Endothelial cell of umbilical vein (primary cell): ENCODE measurements at regions not wholly inside any gene's neighbourhood (a gene's known extent, or its start where the extent isn't known, plus 50 kb on each side); places are given as distances from the start of the nearest gene placed in this dataset.

Source experiments
- BruUV-seq: library from RNA; stranded (reverse); fragments of 400-500 nt; replicated peaks from 2 replicates; lab custom pipeline; 2021; lab: Mats Ljungman, UMichigan
- CTCF ChIA-PET: fragments of 300-600, 350-600 bp; sonication (Branson Sonifier 250); formaldehyde crosslinking; loops from one replicate; lab custom pipeline; 2021; ENCODE audit warnings: antibody characterized with exemption, inconsistent platforms; lab: Charles Lee
- POLR2A ChIA-PET: fragments of 300-600, 350-600 bp; sonication (Branson Sonifier 250); formaldehyde crosslinking; loops from one replicate; lab custom pipeline; 2021; ENCODE audit warnings: antibody characterized with exemption, inconsistent platforms; lab: Charles Lee
- DNase-seq: peaks from one replicate; pipeline ENCODE4 v3.0.0-alpha.2; 2011; ENCODE audit warnings: low read depth, low spot score
- FAIRE-seq: peaks from 2 replicates; lab custom pipeline; 2011; peaks lifted over from hg19 to GRCh38; lab: Jason Lieb, UNC
- H2AFZ ChIP-seq: 2 replicates; pipeline ENCODE4 v1.6.0; 2012; ENCODE audit warnings: low read depth, low read length, control low read depth, inconsistent platforms
- H3K27ac ChIP-seq: 2 replicates; pipeline ENCODE4 v1.5.1; 2011; ENCODE audit warnings: low read depth, mild to moderate bottlenecking, control low read depth, low read length, moderate library complexity; ENCODE audit not compliant: insufficient read depth
- H3K27me3 ChIP-seq, 2 experiments: 2 replicates each; pipeline versions ENCODE4 v1.6.0 to v1.6.1; 2011; ENCODE audit warnings: low read length in 2 of 2, mixed read lengths in 1 of 2; ENCODE audit not compliant: control insufficient read depth in 2 of 2, insufficient read depth in 2 of 2
- H3K36me3 ChIP-seq, 2 experiments: 2 replicates in 1 of 2; 3 replicates in 1 of 2; pipeline ENCODE4 v1.5.1; 2011; ENCODE audit warnings: low read length in 2 of 2, mild to moderate bottlenecking in 1 of 2, moderate library complexity in 1 of 2; ENCODE audit not compliant: control insufficient read depth in 2 of 2, insufficient read depth in 2 of 2; ENCODE audit errors: extremely low read depth in 1 of 2
- H3K4me1 ChIP-seq: 3 replicates; pipeline ENCODE4 v1.5.1; 2011; ENCODE audit warnings: mild to moderate bottlenecking, low read length; ENCODE audit not compliant: control insufficient read depth, insufficient read depth; ENCODE audit errors: extremely low read depth
- H3K4me2 ChIP-seq: 2 replicates; pipeline ENCODE4 v1.6.1; 2011; ENCODE audit warnings: low read length, control low read depth, mixed read lengths; ENCODE audit not compliant: insufficient read depth
- H3K4me3 ChIP-seq, 3 experiments: fragments of 200-600 bp in 1 of 3; sonication (generic), shearing (Covaris generic) in 1 of 3; replicated peaks in 1 of 3; 2 replicates each; pipeline ENCODE4 v1.5.1; 2011 to 2016; ENCODE audit warnings: control low read depth in 3 of 3, low read length in 3 of 3, mild to moderate bottlenecking in 2 of 3, inconsistent platforms in 1 of 3, low read depth in 1 of 3, moderate library complexity in 1 of 3; ENCODE audit not compliant: insufficient read depth in 1 of 3
- H3K79me2 ChIP-seq: 2 replicates; pipeline ENCODE4 v1.6.0; 2012; ENCODE audit warnings: low read length, inconsistent platforms; ENCODE audit not compliant: control insufficient read depth, insufficient read depth
- H3K9ac ChIP-seq: replicated peaks from 2 replicates; pipeline ENCODE3; 2011; ENCODE audit warnings: low read length, control low read depth; ENCODE audit not compliant: insufficient read depth; ENCODE audit errors: extremely low read depth
- H3K9me1 ChIP-seq: replicated peaks from 3 replicates; pipeline ENCODE4 v1.6.0; 2011; ENCODE audit warnings: mild to moderate bottlenecking, low read length; ENCODE audit not compliant: control insufficient read depth, insufficient read depth; ENCODE audit errors: extremely low read depth
- H3K9me3 ChIP-seq: replicated peaks from 2 replicates; pipeline ENCODE4 v1.5.1; 2012; ENCODE audit warnings: low read length, inconsistent platforms; ENCODE audit not compliant: control insufficient read depth, insufficient read depth
- H4K20me1 ChIP-seq: replicated peaks from 2 replicates; pipeline ENCODE3; 2011; ENCODE audit warnings: mild to moderate bottlenecking, low read length; ENCODE audit not compliant: control insufficient read depth, insufficient read depth; ENCODE audit errors: extremely low read depth
- CTCF ChIP-seq, 2 donors: IDR thresholded peaks; 1 replicate in 1 of 2; 2 replicates in 1 of 2; pipeline ENCODE4 v1.5.1; 2011; ENCODE audit warnings: low read length in 2 of 2, mild to moderate bottlenecking in 2 of 2, moderate library complexity in 2 of 2, control low read depth in 1 of 2, inconsistent platforms in 1 of 2, low read depth in 1 of 2; ENCODE audit not compliant: insufficient read depth in 1 of 2; ENCODE audit errors: extremely low read depth in 1 of 2
- EZH2 ChIP-seq: IDR thresholded peaks from 2 replicates; pipeline ENCODE4 v1.6.1; 2012; ENCODE audit warnings: borderline replicate concordance, low read depth, mild to moderate bottlenecking, moderate library complexity, low read length, inconsistent platforms; ENCODE audit not compliant: severe bottlenecking
- FOS ChIP-seq: IDR thresholded peaks from 2 replicates; pipeline ENCODE4 v1.6.1; 2011; ENCODE audit warnings: mild to moderate bottlenecking, low read length, moderate library complexity, borderline replicate concordance; ENCODE audit not compliant: insufficient read depth
- GATA2 ChIP-seq: IDR thresholded peaks from 2 replicates; pipeline ENCODE4 v1.7.0; 2011; ENCODE audit warnings: low read depth, mild to moderate bottlenecking, moderate library complexity, mixed read lengths, low read length; ENCODE audit not compliant: insufficient read length, insufficient read depth
- JUN ChIP-seq: IDR thresholded peaks from 2 replicates; pipeline ENCODE4 v1.6.1; 2011; ENCODE audit warnings: borderline replicate concordance, low read depth; ENCODE audit not compliant: insufficient read length, insufficient read depth
- MAX ChIP-seq: IDR thresholded peaks from 2 replicates; pipeline ENCODE4 v1.6.1; 2011; ENCODE audit not compliant: insufficient read depth, insufficient read length
- MYC ChIP-seq: IDR thresholded peaks from one replicate; pipeline ENCODE4 v1.6.1; 2011; ENCODE audit warnings: mild to moderate bottlenecking, low read depth, low read length
- POLR2A ChIP-seq: IDR thresholded peaks from 2 replicates; pipeline ENCODE4 v1.6.1; 2012; ENCODE audit warnings: low read depth, mild to moderate bottlenecking, control low read depth, low read length
- POLR2AphosphoS5 ChIP-seq: IDR thresholded peaks from 2 replicates; pipeline ENCODE4 v1.6.1; 2012; ENCODE audit warnings: low read depth, mild to moderate bottlenecking, control low read depth, low read length, moderate library complexity; ENCODE audit not compliant: insufficient read depth
- dilution Hi-C: fragments of 300-500 bp; cut with MboI; formaldehyde crosslinking; loops from one replicate; pipeline ENCODE4 v1.15.0; 2019; ENCODE audit warnings: low sequenced_read_pairs; ENCODE audit not compliant: extremely low pct_ligation_motif_present
- intact Hi-C: fragments of 100-400 bp; cut with micrococcal nuclease; formaldehyde crosslinking; loops from one replicate; pipeline ENCODE4 v1.10.0; 2022

- Histone ChIP-seq H3K9me1 (no peaks in the 10 kb centered on the region), H3K79me2 (no peaks in the 10 kb centered on the region), H3K4me2 (no peak overlapping the region), H3K36me3 (no peaks in the 10 kb centered on the region), H3K9ac (no peak overlapping the region), H3K4me1 (no peaks in the 10 kb centered on the region), H3K9me3 (no peaks in the 10 kb centered on the region), H3K27me3 (no peaks in the 10 kb centered on the region), H3K4me3 (no peak overlapping the region), H3K27ac (no peak overlapping the region), H4K20me1 (no peaks in the 10 kb centered on the region), H2AFZ (no peak overlapping the region)
- no TSS peak for BruUV-seq
- POLR2A ChIA-PET: no interaction called here
- FAIRE-seq (no peak), DNase-seq (no peak)
- dilution Hi-C loops: no loop called here
- intact Hi-C loops: no loop called here
- TF ChIP-seq EZH2 (no peak), MYC (no peak), POLR2AphosphoS5 (no peak), MAX (no peak), JUN (no peak), POLR2A (no peak), CTCF (IDR thresholded peaks at IDR 0.05; ENCODE audit: extremely low read depth in 1 of 2, insufficient read depth in 1 of 2, low read depth in 1 of 2, low read length in 2 of 2) (no peak), FOS (no peak), GATA2 (no peak)
- CTCF ChIA-PET: no interaction called here
These were observed 766.8 kb upstream of the MAN1A1 start for GRCh38 chr6:120116343-120116742.
